ENCODE measurements at regions not wholly inside any gene's neighbourhood (a gene's known extent, or its start where the extent isn't known, plus 50 kb on each side); places are given as distances from the start of the nearest gene placed in this dataset.
"Not testable (repeated sequence)": the region's sequence is repeated elsewhere in the genome, so short reads cannot be mapped to it uniquely, and the experiment has no call there.

GRCh38 chrX:109089359-109089758 is 353.0 kb upstream of the IRS4 start:
- TF ChIP-seq, protein P1, sequence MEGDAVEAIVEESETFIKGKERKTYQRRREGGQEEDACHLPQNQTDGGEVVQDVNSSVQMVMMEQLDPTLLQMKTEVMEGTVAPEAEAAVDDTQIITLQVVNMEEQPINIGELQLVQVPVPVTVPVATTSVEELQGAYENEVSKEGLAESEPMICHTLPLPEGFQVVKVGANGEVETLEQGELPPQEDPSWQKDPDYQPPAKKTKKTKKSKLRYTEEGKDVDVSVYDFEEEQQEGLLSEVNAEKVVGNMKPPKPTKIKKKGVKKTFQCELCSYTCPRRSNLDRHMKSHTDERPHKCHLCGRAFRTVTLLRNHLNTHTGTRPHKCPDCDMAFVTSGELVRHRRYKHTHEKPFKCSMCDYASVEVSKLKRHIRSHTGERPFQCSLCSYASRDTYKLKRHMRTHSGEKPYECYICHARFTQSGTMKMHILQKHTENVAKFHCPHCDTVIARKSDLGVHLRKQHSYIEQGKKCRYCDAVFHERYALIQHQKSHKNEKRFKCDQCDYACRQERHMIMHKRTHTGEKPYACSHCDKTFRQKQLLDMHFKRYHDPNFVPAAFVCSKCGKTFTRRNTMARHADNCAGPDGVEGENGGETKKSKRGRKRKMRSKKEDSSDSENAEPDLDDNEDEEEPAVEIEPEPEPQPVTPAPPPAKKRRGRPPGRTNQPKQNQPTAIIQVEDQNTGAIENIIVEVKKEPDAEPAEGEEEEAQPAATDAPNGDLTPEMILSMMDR (IDR thresholded peaks at IDR 0.05; ENCODE audit: insufficient read depth, low read length, poor library complexity, severe bottlenecking): no peak
- H3K36me3 ChIP-seq (ENCODE audit: control insufficient read depth, insufficient read depth, low read length): no peaks in the 10 kb centered on the region
- DNase-seq (ENCODE audit: extremely low read depth, insufficient read length): peak; percentile 4
- H3K27me3 ChIP-seq (replicated peaks; ENCODE audit: control insufficient read depth, insufficient read depth, low read length): no peaks in the 10 kb centered on the region
- H3K4me3 ChIP-seq (replicated peaks; ENCODE audit: low read depth, low read length): no peak overlapping the region

GRCh38 chrX:109077788-109078187 is 341.4 kb upstream of the IRS4 start:
- DNase-seq (ENCODE audit: extremely low read depth, insufficient read length): no peak
- H3K27me3 ChIP-seq (replicated peaks; ENCODE audit: control insufficient read depth, insufficient read depth, low read length): no peaks in the 10 kb centered on the region
- TF ChIP-seq, protein P1 (IDR thresholded peaks at IDR 0.05; ENCODE audit: insufficient read depth, low read length, poor library complexity, severe bottlenecking): no peak

DNA sequence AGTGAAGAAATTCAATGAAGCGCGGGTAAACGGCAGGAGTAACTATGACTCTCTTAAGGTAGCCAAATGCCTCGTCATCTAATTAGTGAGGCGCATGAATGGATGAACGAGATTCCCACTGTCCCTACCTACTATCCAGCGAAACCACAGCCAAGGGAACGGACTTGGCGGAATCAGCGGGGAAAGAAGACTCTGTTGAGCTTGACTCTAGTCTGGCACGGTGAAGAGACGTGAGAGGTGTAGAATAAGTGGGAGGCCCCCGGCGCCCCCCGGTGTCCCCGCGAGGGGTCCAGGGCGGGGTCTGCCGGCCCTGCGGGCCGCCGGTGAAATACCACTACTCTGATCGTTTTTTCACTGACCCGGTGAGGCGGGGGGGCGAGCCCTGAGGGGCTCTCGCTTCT is 317.8 kb upstream of the IRS4 start:
- H3K4me3 ChIP-seq (replicated peaks; ENCODE audit: low read depth, low read length); H3K27me3 ChIP-seq (replicated peaks; ENCODE audit: control insufficient read depth, insufficient read depth, low read length); H3K36me3 ChIP-seq (ENCODE audit: control insufficient read depth, insufficient read depth, low read length): not testable (repeated sequence)
- peak; percentile 7 for DNase-seq (ENCODE audit: extremely low read depth, insufficient read length)

More at GRCh38 chrX:109077788-109078187, 341.4 kb upstream of the IRS4 start:
- no peaks in the 10 kb centered on the region for H3K36me3 ChIP-seq (ENCODE audit: control insufficient read depth, insufficient read depth, low read length)
- H3K4me3 ChIP-seq (replicated peaks; ENCODE audit: low read depth, low read length): no peak overlapping the region

- no peaks in the 10 kb centered on the region for H3K36me3 ChIP-seq (ENCODE audit: control insufficient read depth, insufficient read depth, low read length)
- no peak for DNase-seq (ENCODE audit: extremely low read depth, insufficient read length)
- TF ChIP-seq, protein P1 (IDR thresholded peaks at IDR 0.05; ENCODE audit: insufficient read depth, low read length, poor library complexity, severe bottlenecking): peak; percentile 52
- H3K27me3 ChIP-seq (replicated peaks; ENCODE audit: control insufficient read depth, insufficient read depth, low read length): no peaks in the 10 kb centered on the region
- no peak overlapping the region for H3K4me3 ChIP-seq (replicated peaks; ENCODE audit: low read depth, low read length)
These were observed 313.5 kb upstream of the IRS4 start for GRCh38 chrX:109049903-109050302.

- no peak for DNase-seq (ENCODE audit: extremely low read depth, insufficient read length)
- H3K36me3 ChIP-seq (ENCODE audit: control insufficient read depth, insufficient read depth, low read length): no peaks in the 10 kb centered on the region
- TF ChIP-seq, protein P1 (IDR thresholded peaks at IDR 0.05; ENCODE audit: insufficient read depth, low read length, poor library complexity, severe bottlenecking): no peak
- no peak overlapping the region for H3K4me3 ChIP-seq (replicated peaks; ENCODE audit: low read depth, low read length)
- H3K27me3 ChIP-seq (replicated peaks; ENCODE audit: control insufficient read depth, insufficient read depth, low read length): no peaks in the 10 kb centered on the region
These were observed 313.1 kb upstream of the IRS4 start for GRCh38 chrX:109049416-109049815.

GRCh38 chrX:109040057-109040456 is 303.7 kb upstream of the IRS4 start:
- Histone ChIP-seq H3K4me3 (replicated peaks; ENCODE audit: low read depth, low read length) (no peak overlapping the region), H3K27me3 (replicated peaks; ENCODE audit: control insufficient read depth, insufficient read depth, low read length) (no peaks in the 10 kb centered on the region), H3K36me3 (ENCODE audit: control insufficient read depth, insufficient read depth, low read length) (no peaks in the 10 kb centered on the region)
- DNase-seq (ENCODE audit: extremely low read depth, insufficient read length): no peak
- TF ChIP-seq, protein P1 (IDR thresholded peaks at IDR 0.05; ENCODE audit: insufficient read depth, low read length, poor library complexity, severe bottlenecking): no peak

Data from GM06990 (cell line).